HG02798 (cell line): ENCODE measurements at regions not wholly inside any gene's neighbourhood (a gene's known extent, or its start where the extent isn't known, plus 50 kb on each side); places are given as distances from the start of the nearest gene placed in this dataset.

Experiments
- ATAC-seq: cut with Tn5 transposase; IDR thresholded peaks from one replicate; pipeline ENCODE4 v1.9.1; 2021; ENCODE audit warnings: mild to moderate bottlenecking; ENCODE audit not compliant: unreplicated experiment, poor library complexity

DNA sequence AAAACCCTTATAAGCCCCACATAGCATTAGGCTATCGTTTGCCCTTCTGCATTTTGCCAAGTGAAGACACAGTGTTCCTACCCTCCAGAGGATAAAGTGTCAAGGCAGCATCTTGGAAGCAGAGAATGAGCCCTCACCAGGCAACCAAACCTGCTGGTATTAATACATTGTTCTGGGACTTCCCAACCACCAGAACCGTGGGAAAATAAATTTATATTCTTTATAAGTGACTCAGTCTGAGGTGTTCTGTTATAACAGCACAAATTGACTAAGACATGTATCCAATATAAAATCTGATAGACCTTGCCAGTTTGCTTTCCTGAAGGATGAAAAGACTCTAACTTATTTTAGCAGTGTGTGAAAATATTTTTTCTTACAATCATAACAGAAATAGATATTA, 792.5 kb upstream of the LRRC4C start:
- no peak for ATAC-seq

DNA sequence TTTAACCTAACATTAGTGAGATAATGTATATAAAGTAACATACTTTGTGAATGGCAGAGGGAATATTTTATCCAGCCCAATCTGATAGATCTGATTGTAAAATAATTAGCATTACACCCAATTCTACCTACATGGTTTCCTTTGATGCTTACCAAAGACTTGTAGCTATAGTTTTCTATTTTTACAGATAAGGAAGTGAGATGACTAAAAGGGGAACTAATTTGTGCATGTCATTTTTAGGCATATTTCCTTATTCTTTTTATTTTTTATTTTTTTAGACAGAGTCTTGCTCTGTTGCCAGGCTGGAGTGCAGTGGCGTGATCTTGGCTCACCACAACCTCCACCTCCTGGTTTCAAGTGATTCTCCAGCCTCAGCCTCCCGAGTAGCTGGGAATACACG, 793.7 kb upstream of the LRRC4C start:
- no peak for ATAC-seq

DNA sequence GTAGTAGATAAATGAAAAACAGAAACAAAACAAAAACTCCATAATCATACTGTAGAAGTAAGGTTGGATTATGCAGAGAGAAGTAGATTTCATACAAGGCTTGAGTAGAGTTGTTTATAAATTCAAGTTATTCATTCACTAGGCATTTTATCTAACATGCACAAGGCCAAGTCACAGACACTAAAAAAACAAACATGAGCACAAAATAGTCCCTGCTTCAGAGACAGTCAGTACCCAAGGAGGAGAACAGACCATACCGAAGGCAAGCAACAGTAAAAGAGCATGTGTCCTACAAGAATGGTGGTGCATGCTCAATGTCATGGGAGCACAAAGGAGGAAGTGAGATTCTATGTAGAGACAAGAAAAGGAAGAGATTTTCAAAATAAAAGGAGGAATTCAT, 796.5 kb upstream of the LRRC4C start:
- no peak for ATAC-seq

DNA sequence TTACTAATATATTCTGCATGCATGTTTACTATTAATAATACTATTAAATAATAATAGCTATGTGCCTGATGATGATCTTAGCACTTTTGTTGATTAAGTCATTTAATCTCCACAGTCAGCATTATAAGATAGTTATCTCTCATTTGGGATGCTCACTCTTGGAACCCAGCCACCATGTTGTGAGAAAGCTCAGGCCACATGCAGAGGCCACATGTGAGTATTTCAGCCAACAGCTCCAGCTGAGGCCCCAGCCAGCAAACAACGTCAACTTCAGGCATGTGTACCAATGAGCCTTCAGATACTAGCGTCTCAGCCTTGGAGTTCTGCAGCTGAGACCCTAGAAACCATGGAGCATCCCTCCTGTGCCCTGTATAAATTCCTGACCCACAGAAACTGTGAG, 798.1 kb upstream of the LRRC4C start:
- no peak for ATAC-seq

DNA sequence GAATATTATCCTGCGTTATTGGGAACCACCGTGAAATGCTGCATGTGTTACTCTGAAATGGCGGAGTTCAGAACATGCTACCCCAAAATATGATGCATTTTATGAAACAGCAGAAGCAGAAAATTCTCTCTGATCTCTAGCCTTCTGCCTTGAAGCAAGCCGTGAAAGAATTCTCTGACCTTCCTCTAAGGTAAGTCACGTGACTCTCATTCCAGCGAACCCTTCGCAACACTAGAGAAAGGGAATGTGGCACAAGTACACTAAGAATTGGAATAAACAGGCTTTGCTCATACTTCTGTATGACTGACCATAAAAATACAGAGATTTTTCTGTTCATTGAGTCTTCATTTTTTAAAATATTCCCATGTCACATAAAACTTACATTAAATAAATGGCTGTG, 805.6 kb upstream of the LRRC4C start:
- ATAC-seq: no peak

DNA sequence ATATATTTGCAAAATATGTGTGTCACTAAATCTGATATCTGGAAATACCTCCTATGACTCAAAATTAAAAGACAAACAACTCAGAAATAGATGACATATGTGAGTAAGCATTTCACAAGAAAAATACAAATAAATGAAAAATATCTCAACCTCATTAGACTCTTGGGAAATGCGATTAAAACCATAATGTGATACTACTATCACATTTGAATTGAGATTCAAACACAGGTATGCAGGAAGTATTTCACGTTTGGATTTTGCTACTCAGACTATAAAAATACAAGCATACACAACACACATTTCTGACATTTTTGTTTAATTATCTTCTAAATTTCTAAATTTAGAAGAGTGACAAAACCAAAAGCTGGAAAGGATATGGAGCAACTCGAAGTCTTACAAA, 811.9 kb upstream of the LRRC4C start:
- no peak for ATAC-seq

DNA sequence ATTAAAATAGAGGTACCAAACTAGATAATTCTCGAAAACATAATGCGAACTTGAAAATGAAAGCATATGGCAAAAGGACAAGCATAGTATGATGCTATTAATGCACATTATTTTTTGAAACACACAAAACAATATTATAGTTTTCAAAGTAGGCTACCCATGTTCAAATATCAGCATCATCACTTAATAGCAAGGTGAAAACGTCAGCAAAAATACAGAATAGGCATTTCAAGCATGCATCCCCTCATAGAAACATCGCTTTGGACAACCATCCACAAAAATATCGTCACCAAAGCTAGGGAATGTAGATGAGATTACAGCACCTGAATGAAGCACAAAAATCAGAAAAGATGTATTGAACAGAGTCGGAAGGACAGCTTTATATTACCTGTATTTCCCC, 814.5 kb upstream of the LRRC4C start:
- no peak for ATAC-seq

DNA sequence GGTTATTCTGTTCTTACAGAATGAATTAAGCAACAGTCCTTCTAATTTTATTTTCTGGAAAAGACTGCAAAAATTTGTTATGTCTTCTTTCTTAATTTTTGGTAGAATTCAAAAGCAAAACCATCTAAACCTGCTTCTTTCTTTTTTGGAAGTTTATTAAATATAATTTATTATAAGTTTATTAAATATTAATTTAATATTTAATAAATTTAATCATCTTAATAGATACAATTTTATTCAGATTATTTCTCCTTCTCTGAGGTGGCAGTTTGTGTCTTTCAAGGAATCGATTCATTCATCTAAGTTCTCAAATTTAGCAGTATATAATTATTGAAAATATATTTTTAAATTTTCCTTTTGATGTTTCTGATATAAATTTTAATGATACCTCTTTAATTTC, 837.5 kb upstream of the LRRC4C start:
- ATAC-seq: no peak

DNA sequence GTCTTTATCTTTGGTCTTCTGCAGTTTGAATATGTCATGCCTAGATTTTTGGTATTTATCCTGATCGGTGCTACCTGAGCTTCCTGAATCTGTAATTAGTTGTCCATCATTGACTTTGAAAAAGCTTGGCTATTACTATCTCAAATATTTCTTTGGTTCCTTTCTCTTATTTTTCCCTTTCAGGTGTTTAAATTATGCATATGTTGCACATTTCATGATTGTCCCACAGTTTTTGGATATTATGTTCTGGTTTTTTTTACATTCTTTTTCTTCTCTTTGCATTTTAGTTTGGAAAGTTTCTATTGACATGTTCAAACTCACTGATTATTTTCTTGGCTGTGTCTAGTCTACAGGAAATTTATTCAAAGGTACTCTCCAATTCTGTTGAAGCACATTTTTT, 840.3 kb upstream of the LRRC4C start:
- no peak for ATAC-seq

DNA sequence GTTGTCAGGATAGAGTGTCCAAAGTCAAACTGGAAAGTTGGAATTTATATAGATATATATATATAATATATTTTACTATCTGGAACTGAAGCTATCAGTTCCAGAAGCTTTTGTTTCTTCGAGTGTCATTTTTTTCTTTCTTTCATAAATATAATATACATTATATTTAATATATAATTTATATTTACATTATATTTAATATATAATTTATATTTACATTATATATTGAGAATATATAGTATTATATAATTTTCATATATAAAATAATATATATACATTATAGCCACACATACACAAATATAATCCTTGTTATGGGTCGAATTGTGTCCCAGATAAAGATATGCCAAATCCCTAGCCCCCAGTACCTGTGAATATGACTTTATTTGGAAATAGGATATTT, 842.3 kb upstream of the LRRC4C start:
- ATAC-seq: no peak

DNA sequence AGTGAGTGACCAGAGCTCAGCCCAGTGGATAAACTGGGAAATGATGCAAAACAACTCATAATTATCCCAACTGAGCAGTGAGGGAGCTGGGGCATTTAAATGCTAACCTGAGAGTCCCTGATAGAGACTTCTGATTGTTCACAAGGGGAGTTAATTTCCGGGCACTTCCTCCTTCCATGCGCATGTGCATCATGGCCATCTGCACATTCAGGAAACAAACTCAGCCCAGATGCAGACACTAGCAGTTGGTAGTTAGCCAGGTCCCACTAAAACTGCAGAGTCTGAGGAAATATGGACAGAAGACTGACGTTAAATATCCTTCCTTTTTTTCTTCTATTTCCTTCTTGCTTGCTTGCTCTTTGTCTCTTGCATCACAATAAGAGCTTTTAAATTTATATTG, 852.1 kb upstream of the LRRC4C start:
- ATAC-seq: no peak

DNA sequence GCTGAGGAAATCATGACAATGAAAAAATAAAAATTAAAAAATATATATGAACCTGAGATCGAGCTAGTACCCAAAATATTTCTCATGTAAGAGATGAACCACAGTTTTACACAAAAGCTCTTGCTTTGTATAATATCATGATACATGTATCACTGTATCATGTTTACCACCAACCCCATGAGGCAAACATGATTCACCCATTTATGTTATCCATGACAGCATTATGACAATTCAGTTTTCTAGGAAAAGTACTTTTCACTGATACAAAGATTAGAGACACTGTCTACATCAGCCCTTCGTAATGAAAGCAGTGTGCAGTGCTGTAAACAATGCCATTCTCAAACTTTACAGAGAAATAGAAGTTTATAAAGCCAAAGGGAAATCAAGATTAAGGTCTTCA, 852.5 kb upstream of the LRRC4C start:
- no peak for ATAC-seq

DNA sequence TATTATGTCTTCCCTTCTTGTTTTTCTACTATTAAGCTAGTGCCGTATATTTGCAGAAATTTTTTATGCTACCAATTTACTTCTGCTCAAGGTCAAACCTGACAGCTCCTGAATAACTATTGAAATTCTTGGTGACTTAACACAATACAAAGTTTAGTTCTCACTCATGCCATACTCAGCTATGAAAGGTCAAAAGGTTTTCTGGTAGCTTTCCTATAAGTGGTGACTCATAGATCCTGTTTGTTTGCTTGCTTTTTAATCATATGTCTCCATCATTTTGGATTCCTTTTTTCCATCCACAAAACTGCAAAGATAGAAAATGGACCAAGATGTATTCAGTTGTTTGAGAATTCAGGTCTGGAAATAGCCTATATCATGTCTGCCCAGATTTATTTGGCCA, 855.8 kb upstream of the LRRC4C start:
- no peak for ATAC-seq

DNA sequence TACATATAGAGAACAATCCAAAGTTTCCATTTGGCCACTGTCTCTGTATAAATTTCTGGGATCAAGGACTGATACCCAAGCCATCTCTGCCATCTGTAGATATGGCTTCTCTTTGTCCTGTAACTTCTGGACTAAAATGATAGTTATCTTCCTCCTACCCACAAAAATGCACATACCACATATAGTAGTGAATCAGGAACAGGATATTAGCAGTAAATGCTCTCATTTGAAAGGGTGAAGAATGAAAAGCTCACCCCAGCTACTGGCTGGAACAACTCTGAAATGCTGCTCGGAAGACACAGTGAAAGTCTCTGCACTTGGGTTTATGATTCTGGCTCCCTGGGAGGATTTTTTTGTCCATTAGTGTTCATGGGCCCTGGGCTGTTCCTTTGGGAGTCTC, 856.4 kb upstream of the LRRC4C start:
- no peak for ATAC-seq

DNA sequence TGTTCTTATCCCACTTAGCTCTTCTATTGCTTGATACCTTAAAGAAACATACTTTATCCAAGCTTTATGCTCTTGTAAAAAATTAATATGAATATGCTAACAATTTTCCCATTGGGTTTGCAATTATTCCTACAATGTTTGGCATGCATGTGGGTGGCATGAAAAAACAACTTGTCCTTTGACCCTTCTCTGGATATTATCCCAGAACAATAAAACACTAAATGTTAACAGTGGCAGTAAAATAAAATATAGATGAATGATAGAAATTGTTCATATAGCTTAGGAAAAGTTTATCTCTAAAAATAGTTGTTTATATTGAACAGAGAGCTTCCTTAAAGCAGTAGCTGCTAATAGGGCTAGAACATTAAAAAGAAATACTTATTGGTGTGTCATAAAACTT, 860.5 kb upstream of the LRRC4C start:
- ATAC-seq: no peak

DNA sequence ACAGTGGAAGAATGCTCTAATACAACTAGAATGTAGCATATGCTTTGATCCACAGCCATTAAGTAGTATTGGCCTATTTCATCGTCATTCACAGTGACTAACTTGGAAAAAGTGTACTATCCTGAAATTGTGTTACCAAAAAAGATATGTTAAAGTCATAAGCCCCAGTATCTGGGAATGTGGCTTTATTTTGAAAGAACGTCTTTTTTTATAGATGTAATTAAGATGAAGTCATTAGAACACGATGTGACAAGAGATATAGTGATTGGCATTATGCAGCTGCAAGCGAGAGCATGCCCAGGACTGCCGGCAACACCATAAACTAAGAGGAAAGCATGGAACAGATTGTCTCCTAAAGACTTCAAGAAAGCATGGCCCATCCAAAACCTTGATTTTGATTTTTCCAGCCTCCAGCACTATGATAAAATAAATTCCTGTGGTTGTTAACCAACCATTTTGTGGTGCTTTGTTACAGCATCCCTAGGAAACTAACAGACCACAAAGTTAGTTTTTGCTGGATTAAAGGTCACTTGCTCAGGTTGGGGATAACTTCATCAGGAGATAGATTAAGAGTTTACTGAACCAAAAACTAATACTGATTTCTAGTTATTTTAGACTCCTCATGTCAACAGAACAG, 870.6 kb upstream of the LRRC4C start:
- no peak for ATAC-seq

DNA sequence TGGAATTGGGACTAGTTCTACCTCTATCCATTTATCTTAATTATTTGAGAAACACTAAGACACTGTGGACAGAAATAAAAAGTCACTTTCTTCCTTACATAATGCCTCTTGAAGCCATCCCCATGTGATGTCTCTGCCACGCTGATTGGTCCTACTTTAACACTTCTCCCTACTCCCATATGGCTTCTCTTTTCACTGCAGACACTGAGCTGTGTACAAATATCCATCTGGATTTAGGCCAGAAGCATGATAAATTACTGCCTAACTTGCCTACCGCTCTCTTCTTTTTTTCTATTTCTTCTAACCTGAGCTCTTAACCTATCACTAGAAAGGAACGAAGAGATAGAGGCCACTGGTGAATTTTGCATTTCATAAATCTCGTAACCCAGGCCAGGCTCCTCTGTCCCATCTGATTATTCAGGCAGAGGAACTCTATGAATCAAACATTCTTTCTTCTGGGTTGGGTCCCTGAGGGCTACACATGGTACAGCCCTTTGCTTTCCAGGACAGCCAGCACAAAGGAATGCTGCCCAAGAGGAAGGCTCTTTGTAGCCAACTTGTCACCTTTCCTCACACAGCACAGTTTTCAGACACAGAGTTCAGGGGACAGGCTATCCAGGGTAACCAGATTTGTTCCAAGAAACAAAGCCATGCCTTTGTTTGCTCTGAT, 878.5 kb upstream of the LRRC4C start:
- ATAC-seq: no peak

DNA sequence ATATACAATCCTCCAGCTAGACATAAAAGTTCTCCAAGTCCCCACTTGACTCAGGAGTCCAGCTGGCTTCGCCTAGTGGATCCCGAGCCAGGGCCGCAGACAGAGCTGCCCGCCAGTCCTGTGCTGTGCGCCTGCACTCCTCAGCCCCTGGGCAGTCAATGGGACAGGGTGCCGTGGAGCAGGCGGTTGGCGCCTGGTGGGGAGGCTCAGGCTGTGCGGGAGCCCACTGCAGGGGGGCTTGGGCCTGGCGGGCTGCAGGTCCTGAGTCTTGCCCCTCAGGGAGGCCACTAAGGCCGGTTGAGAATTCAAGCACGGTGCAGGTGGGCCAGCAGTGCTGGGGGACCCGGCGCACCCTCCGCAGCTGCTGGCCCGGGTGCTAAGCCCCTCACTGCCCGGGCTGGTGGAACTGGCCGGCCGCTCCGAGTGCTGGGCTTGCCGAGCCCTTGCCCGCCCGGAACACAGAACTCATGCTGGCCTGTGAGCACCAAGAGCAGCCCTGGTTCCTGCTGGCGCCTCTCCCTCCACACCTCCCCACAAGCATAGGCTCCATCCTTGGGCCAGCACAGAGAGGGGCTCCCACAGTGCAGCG, 884.8 kb upstream of the LRRC4C start:
- ATAC-seq: no peak

DNA sequence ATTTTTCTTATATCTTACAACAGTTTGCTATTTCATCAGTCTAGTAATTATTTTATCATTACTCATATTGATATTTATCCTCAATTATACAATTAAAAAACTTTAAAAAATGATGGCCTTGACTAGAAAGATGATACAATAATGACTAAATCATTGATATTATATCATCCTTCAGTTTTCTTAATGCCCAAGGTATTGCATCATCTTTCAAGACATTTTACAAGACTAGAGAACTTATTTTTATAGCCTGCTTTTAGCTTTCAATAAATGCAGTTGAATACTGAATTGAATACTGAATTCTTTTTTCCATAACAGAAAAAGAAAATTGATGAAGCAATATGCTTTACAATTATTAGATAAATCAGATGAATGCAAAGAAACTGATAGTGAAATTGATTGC, 886.5 kb upstream of the LRRC4C start:
- ATAC-seq: no peak

DNA sequence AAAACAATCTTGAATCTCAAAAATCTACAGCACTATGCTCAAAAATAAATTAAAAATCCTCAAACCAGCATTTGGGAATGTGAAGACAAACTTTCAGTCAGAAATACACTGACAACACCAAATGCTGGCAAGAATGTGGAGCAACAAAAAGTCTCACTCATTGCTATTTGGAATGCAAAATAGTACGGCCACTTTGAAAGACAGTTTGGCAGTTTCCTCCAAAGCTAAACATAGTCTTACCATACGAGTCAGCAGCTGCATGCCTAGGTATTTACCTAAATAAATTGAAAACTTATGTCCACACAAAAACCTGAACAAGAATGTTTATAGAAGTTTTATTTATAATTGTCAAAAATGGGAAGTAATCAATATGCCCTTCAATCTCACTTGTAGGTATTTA, 904.2 kb upstream of the LRRC4C start:
- ATAC-seq: no peak

DNA sequence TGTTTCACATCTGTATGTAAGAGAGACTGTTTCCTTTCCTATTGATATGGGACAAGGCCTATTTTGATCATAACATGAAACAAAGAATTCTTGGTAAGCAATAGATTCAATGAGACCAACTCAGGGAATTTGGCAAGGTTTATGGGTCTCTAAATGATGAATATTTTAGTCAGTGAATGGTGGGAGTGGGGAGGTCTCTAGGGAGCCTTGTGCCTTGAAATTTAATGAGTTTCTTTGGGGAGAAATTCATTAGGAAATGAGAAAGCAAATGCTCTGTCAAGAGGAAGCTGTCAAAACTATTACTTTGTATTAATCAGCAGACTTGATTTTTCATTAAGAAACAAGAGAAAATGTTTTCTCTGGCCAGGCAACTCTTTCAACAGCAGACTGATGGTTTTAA, 921.7 kb upstream of the API5 start:
- ATAC-seq: no peak

DNA sequence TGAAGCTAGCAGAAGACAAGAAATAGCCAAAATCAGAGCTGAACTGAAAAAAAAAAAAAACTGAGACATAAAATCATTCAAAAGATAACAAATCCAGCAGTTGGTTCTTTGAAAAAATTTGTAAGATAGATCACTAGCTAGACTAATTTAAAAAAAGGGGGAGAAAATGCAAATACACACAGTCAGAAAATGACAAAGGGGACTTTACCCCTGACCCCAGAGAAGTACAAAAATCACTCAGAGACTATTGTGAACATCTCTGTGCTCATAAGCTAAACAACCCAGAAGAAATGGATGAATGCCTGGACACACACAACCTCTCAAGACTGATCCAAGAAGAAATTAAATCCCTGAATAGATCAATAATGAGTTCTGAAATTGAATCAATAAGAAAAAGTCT, 914.3 kb upstream of the API5 start:
- no peak for ATAC-seq
